Neural progenitor cell (in vitro differentiated cells): ENCODE measurements at regions not wholly inside any gene's neighbourhood (a gene's known extent, or its start where the extent isn't known, plus 50 kb on each side); places are given as distances from the start of the nearest gene placed in this dataset.

Experiments
- DNase-seq: peaks from one replicate; pipeline ENCODE4 v3.0.0-alpha.2; 2016; ENCODE audit warnings: low spot score
- H2AFZ ChIP-seq: fragments of 200-600 bp; sonication (generic); replicated peaks from 2 replicates; pipeline ENCODE4 v1.6.1; 2016; ENCODE audit warnings: antibody characterized with exemption
- H3F3A ChIP-seq: fragments of 200-600 bp; sonication (generic); 2 replicates; pipeline ENCODE4 v1.6.1; 2016; ENCODE audit warnings: antibody characterized with exemption, low read depth
- H3K27ac ChIP-seq: fragments of 200-600 bp; sonication (generic); 2 replicates; pipeline ENCODE4 v1.5.1; 2016; ENCODE audit warnings: mild to moderate bottlenecking
- H3K27me3 ChIP-seq: fragments of 200-600 bp; sonication (generic); 2 replicates; pipeline ENCODE4 v1.6.1; 2016; ENCODE audit warnings: mild to moderate bottlenecking, moderate library complexity
- H3K36me3 ChIP-seq: fragments of 200-600 bp; sonication (generic); 2 replicates; pipeline ENCODE4 v1.5.1; 2016
- H3K4me1 ChIP-seq: fragments of 200-600 bp; sonication (generic); 2 replicates; pipeline ENCODE4 v1.6.1; 2016; ENCODE audit warnings: mixed run types
- H3K4me2 ChIP-seq: fragments of 200-600 bp; sonication (generic); 2 replicates; pipeline ENCODE4 v1.6.1; 2016
- H3K4me3 ChIP-seq: fragments of 200-600 bp; sonication (generic); 2 replicates; pipeline ENCODE4 v1.5.1; 2016
- H3K79me2 ChIP-seq: fragments of 200-600 bp; sonication (generic); 2 replicates; pipeline ENCODE4 v1.6.1; 2016; ENCODE audit warnings: low read depth
- H3K9ac ChIP-seq: fragments of 200-600 bp; sonication (generic); 2 replicates; pipeline ENCODE4 v1.6.1; 2016
- H3K9me3 ChIP-seq: fragments of 200-600 bp; sonication (generic); 2 replicates; pipeline ENCODE4 v1.5.1; 2016; ENCODE audit warnings: low read depth
- H4K20me1 ChIP-seq: fragments of 200-600 bp; sonication (generic); 2 replicates; pipeline ENCODE4 v1.6.1; 2016; ENCODE audit warnings: low read depth
- H3K27ac Mint-ChIP-seq: 3 replicates; pipeline ENCODE4 v1.8.0; 2021; ENCODE audit warnings: mixed read lengths
- H3K27me3 Mint-ChIP-seq: 2 replicates; pipeline ENCODE4 v1.8.0; 2022; ENCODE audit warnings: low read depth, mild to moderate bottlenecking, inconsistent platforms, moderate library complexity, mixed read lengths; ENCODE audit not compliant: insufficient read depth
- H3K36me3 Mint-ChIP-seq: 3 replicates; pipeline ENCODE4 v1.8.0; 2021; ENCODE audit warnings: mixed read lengths
- H3K4me1 Mint-ChIP-seq: 3 replicates; pipeline ENCODE4 v1.8.0; 2021; ENCODE audit warnings: mixed read lengths
- H3K4me3 Mint-ChIP-seq: 3 replicates; pipeline ENCODE4 v1.8.0; 2021; ENCODE audit warnings: mild to moderate bottlenecking, moderate library complexity, mixed read lengths
- H3K9me3 Mint-ChIP-seq: 3 replicates; pipeline ENCODE4 v1.8.0; 2020; ENCODE audit warnings: mixed read lengths
- EZH2 ChIP-seq: fragments of 200-600 bp; sonication (generic); IDR thresholded peaks from 2 replicates; pipeline ENCODE4 v1.6.1; 2017; ENCODE audit warnings: antibody characterized with exemption, mild to moderate bottlenecking, moderate library complexity
- EZH2phosphoT487 ChIP-seq: fragments of 200-600 bp; sonication (generic); IDR thresholded peaks from 2 replicates; pipeline ENCODE4 v1.6.1; 2017; ENCODE audit warnings: antibody characterized with exemption
- TF ChIP-seq, protein P1 (sequence below): fragments of 200-600 bp; sonication (generic); IDR thresholded peaks from 2 replicates; pipeline ENCODE4 v1.5.1; 2017; ENCODE audit warnings: antibody characterized with exemption, mild to moderate bottlenecking

DNA sequence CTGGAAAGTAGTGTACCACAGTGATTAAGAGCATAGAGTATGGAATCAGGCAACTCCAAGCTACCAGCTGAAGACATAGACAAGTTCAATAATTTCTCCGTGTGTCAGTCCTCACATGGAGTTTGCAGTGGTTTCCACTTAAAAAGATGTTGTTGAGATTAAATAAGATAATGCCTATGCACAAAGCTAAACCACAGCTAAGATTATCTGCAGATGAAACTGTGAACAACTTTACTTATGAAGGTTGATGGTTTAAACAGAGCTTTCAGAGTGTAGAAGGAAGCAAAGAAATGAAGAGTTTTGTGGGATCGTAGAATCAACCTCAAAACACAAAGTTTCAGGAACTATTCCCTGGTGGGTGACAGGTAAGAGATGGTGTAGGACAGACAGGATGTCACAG is 223.5 kb upstream of the IL12B start:
- Histone ChIP-seq H3K36me3 (no peaks in the 10 kb centered on the region), H2AFZ (no peak overlapping the region), H3K27ac (no peak overlapping the region), H4K20me1 (no peaks in the 10 kb centered on the region), H3K4me2 (no peak overlapping the region), H3K4me1 (no peaks in the 10 kb centered on the region), H3F3A (no peaks in the 10 kb centered on the region), H3K9ac (no peak overlapping the region), H3K4me3 (no peak overlapping the region), H3K79me2 (no peaks in the 10 kb centered on the region), H3K9me3 (no peaks in the 10 kb centered on the region), H3K27me3 (no peaks in the 10 kb centered on the region)
- H3K27ac Mint-ChIP-seq = no peak overlapping the region
- H3K27me3 Mint-ChIP-seq = no peaks in the 10 kb centered on the region
- H3K4me3 Mint-ChIP-seq = no peak overlapping the region
- no peaks in the 10 kb centered on the region for H3K36me3 Mint-ChIP-seq
- DNase-seq = no peak
- TF ChIP-seq, protein P1, sequence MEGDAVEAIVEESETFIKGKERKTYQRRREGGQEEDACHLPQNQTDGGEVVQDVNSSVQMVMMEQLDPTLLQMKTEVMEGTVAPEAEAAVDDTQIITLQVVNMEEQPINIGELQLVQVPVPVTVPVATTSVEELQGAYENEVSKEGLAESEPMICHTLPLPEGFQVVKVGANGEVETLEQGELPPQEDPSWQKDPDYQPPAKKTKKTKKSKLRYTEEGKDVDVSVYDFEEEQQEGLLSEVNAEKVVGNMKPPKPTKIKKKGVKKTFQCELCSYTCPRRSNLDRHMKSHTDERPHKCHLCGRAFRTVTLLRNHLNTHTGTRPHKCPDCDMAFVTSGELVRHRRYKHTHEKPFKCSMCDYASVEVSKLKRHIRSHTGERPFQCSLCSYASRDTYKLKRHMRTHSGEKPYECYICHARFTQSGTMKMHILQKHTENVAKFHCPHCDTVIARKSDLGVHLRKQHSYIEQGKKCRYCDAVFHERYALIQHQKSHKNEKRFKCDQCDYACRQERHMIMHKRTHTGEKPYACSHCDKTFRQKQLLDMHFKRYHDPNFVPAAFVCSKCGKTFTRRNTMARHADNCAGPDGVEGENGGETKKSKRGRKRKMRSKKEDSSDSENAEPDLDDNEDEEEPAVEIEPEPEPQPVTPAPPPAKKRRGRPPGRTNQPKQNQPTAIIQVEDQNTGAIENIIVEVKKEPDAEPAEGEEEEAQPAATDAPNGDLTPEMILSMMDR = no peak
- TF ChIP-seq EZH2phosphoT487 (no peak), EZH2 (no peak)
- H3K9me3 Mint-ChIP-seq = peaks cover 2% of the 10 kb centered on the region
- peaks cover 6% of the 10 kb centered on the region for H3K4me1 Mint-ChIP-seq

DNA sequence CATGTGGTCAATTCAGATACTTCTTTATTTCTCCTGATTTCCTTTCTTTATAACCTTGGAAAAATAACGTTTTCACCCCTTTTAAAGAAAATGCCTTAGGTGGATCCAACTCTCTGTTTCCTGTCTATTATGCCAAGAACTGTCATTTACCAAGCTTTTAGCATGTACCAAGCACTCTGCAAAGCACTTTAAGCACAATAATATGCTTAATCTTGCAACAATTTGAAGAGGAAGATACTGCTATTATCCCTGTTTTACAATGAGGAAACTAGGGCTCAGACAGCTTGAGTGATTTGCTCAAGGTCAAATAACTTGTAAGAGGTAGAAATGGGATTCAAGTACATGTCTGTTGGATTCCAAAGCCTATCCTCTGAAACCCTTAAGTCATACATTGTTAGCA is 224.8 kb upstream of the IL12B start:
- no peak for DNase-seq
- no peaks in the 10 kb centered on the region for H3K36me3 ChIP-seq

DNA sequence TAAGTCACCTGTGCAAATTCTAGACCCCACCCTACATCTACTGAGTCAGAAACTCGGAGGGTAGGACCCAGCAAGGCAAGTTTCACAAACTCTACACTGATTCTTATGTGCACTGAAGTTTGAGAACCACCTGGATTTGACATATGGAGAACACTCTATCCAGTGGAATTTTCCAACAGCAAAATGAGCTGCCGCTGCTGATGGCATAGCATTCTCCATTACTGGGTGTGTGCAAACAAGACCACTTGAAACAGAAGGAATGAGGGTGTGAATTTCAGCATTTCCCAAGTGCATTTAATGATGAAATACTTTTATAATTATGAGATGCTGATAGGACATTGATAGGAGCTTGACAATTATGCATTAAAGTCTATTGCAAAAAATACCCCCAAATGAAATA is 229.1 kb upstream of the IL12B start:
- no peak overlapping the region for H3K9ac ChIP-seq
- Mint-ChIP-seq H3K4me1 (peaks cover 13% of the 10 kb centered on the region), H3K36me3 (no peaks in the 10 kb centered on the region), H3K27me3 (peaks cover 4% of the 10 kb centered on the region), H3K4me3 (no peak overlapping the region), H3K27ac (no peak overlapping the region), H3K9me3 (no peaks in the 10 kb centered on the region)
- no peaks in the 10 kb centered on the region for H3F3A ChIP-seq
- H2AFZ ChIP-seq = no peak overlapping the region
- H3K27ac ChIP-seq = no peak overlapping the region
- no peaks in the 10 kb centered on the region for H3K9me3 ChIP-seq
- H3K4me1 ChIP-seq = no peaks in the 10 kb centered on the region
- TF ChIP-seq EZH2 = no peak
- no peak for TF ChIP-seq EZH2phosphoT487
- TF ChIP-seq, protein P1 = no peak
- no peaks in the 10 kb centered on the region for H4K20me1 ChIP-seq
- H3K4me2 ChIP-seq = no peak overlapping the region
- H3K36me3 ChIP-seq = no peaks in the 10 kb centered on the region
- no peaks in the 10 kb centered on the region for H3K27me3 ChIP-seq
- DNase-seq = no peak
- no peaks in the 10 kb centered on the region for H3K79me2 ChIP-seq
- H3K4me3 ChIP-seq = no peak overlapping the region

More for the DNA sequence above, 224.8 kb upstream of the IL12B start:
- Mint-ChIP-seq H3K4me1 (peaks cover 7% of the 10 kb centered on the region), H3K4me3 (no peak overlapping the region), H3K36me3 (no peaks in the 10 kb centered on the region), H3K9me3 (peaks cover 2% of the 10 kb centered on the region), H3K27me3 (no peaks in the 10 kb centered on the region), H3K27ac (no peak overlapping the region)
- no peak for TF ChIP-seq EZH2
- TF ChIP-seq, protein P1 = no peak
- no peak for TF ChIP-seq EZH2phosphoT487
- Histone ChIP-seq H3K9ac (no peak overlapping the region), H3F3A (no peaks in the 10 kb centered on the region), H2AFZ (no peak overlapping the region), H4K20me1 (no peaks in the 10 kb centered on the region), H3K4me2 (no peak overlapping the region), H3K27ac (no peak overlapping the region), H3K79me2 (no peaks in the 10 kb centered on the region), H3K4me1 (no peaks in the 10 kb centered on the region), H3K4me3 (no peak overlapping the region), H3K9me3 (no peaks in the 10 kb centered on the region), H3K27me3 (no peaks in the 10 kb centered on the region)

DNA sequence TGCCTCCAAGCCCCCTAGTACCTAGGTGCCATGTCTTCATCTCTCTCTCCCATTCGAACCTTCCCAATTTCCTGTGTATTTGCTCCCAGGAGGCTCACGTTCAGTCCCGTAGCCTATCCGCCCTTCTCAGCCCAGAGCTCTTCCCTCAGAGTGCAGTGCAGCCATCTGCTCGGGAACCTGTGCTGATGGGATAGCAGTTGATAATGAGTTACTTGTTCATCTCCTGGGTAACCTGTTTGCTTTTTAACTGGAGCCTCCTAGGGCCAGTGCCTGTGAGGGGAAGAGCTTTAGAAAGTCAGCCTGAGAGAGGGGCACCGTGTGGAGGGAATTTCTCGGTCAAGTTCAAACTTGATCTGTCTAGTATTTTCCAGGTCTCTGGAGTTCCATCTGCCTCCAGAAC is 229.8 kb upstream of the IL12B start:
- H3K36me3 Mint-ChIP-seq = no peaks in the 10 kb centered on the region
- H4K20me1 ChIP-seq = no peaks in the 10 kb centered on the region
- no peaks in the 10 kb centered on the region for H3K9me3 Mint-ChIP-seq
- no peak overlapping the region for H3K4me3 Mint-ChIP-seq
- H3K4me2 ChIP-seq = no peak overlapping the region
- no peak overlapping the region for H3K4me3 ChIP-seq
- no peaks in the 10 kb centered on the region for H3K36me3 ChIP-seq
- H3K27ac Mint-ChIP-seq = no peak overlapping the region
- TF ChIP-seq EZH2phosphoT487 (no peak), EZH2 (no peak)
- TF ChIP-seq, protein P1 = no peak
- H3F3A ChIP-seq = no peaks in the 10 kb centered on the region
- H3K27ac ChIP-seq = no peak overlapping the region
- H3K79me2 ChIP-seq = no peaks in the 10 kb centered on the region
- peaks cover 13% of the 10 kb centered on the region for H3K4me1 Mint-ChIP-seq
- no peaks in the 10 kb centered on the region for H3K4me1 ChIP-seq
- H2AFZ ChIP-seq = no peak overlapping the region
- no peaks in the 10 kb centered on the region for H3K9me3 ChIP-seq
- no peak overlapping the region for H3K9ac ChIP-seq
- H3K27me3 Mint-ChIP-seq = peaks cover 4% of the 10 kb centered on the region
- DNase-seq = no peak
- H3K27me3 ChIP-seq = no peaks in the 10 kb centered on the region
